Osteoblast (primary cell): ENCODE measurements at regions not wholly inside any gene's neighbourhood (a gene's known extent, or its start where the extent isn't known, plus 50 kb on each side); places are given as distances from the start of the nearest gene placed in this dataset.

Experiments
- DNase-seq: peaks from one replicate; pipeline ENCODE4 v3.0.0; 2011; ENCODE audit warnings: low spot score, mixed read lengths; ENCODE audit not compliant: insufficient read length; ENCODE audit errors: missing footprints
- H2AFZ ChIP-seq: 2 replicates; pipeline ENCODE4 v1.6.0; 2011; ENCODE audit warnings: mild to moderate bottlenecking, low read length
- H3K27ac ChIP-seq: 2 replicates; pipeline ENCODE4 v1.5.1; 2011; ENCODE audit warnings: mild to moderate bottlenecking, low read depth, low read length, moderate library complexity
- H3K27me3 ChIP-seq: 2 replicates; pipeline ENCODE4 v1.6.0; 2012; ENCODE audit warnings: mild to moderate bottlenecking, control low read depth, inconsistent platforms, low read length, moderate library complexity; ENCODE audit not compliant: insufficient read depth
- H3K36me3 ChIP-seq: 2 replicates; pipeline ENCODE4 v1.5.1; 2011; ENCODE audit warnings: mild to moderate bottlenecking, low read length, control low read depth, moderate library complexity; ENCODE audit not compliant: insufficient read depth
- H3K4me1 ChIP-seq: 2 replicates; pipeline ENCODE4 v1.5.1; 2011; ENCODE audit warnings: mild to moderate bottlenecking, low read length, control low read depth, moderate library complexity; ENCODE audit not compliant: insufficient read depth
- H3K4me2 ChIP-seq: 2 replicates; pipeline ENCODE4 v1.6.0; 2011; ENCODE audit warnings: mild to moderate bottlenecking, low read length; ENCODE audit not compliant: insufficient read depth
- H3K4me3 ChIP-seq: fragments of 200-600 bp; sonication (generic); 3 replicates; pipeline ENCODE4 v1.5.1; 2012; ENCODE audit warnings: mild to moderate bottlenecking, low read length, inconsistent platforms; ENCODE audit not compliant: insufficient read depth
- H3K79me2 ChIP-seq: 2 replicates; pipeline ENCODE4 v1.6.0; 2012; ENCODE audit warnings: mild to moderate bottlenecking, low read length, control low read depth, inconsistent platforms; ENCODE audit not compliant: insufficient read depth
- H3K9me3 ChIP-seq: 2 replicates; pipeline ENCODE4 v1.5.1; 2011; ENCODE audit warnings: low read depth, low read length, control low read depth
- H4K20me1 ChIP-seq: 2 replicates; pipeline ENCODE4 v1.6.0; 2012; ENCODE audit warnings: mild to moderate bottlenecking, low read length, control low read depth; ENCODE audit not compliant: insufficient read depth
- TF ChIP-seq, protein P1 (sequence below): IDR thresholded peaks from 2 replicates; pipeline ENCODE4 v1.5.1; 2011; ENCODE audit warnings: mild to moderate bottlenecking, low read depth, low read length, moderate library complexity; ENCODE audit errors: extremely low read depth

DNA sequence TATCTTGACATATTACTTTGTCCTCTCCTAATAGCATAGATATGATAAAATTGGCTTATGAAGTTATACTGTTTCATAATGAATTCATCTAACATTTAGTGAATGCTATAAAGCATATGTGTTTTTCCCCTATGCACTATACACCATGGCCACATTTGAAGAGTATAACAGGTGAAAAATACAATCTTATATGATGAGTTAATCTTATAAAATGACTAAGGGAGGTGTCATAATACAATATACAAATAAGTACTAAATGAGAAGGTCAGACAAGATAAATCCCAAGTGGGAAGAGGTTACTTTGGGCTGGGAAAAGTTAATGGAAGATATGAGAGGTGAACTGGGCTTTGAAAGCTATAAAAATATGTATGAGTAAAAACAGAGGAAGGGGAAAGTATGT lies 174.4 kb downstream of the PCSK1 start:
- no peaks in the 10 kb centered on the region for H3K9me3 ChIP-seq

DNA sequence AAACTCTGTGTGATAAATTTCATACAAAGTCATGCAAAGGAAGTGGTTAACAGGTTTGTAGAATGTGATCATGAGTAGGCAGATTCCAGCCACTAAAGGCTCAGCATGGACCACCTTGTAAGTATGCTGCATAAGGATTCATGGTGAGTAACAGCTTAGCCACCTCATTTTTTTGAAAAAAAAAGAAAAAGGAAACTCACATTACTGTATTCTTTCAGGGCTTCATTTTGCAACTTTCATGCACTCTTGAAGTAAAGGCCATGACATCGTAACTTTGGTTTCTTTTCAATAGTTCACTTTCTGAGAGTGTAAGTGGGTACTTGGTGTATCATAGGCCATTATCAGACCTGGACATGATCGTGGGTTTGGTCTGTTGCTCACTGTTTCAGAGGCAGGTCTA lies 175.1 kb downstream of the PCSK1 start:
- Histone ChIP-seq H3K79me2 (no peaks in the 10 kb centered on the region), H4K20me1 (no peaks in the 10 kb centered on the region), H3K9me3 (no peaks in the 10 kb centered on the region), H3K27me3 (no peaks in the 10 kb centered on the region), H3K4me1 (peaks cover 50% of the 10 kb centered on the region), H2AFZ (peak overlapping the region; percentile 66), H3K4me3 (no peak overlapping the region), H3K27ac (peak overlapping the region; percentile 82), H3K4me2 (peak overlapping the region; percentile 60), H3K36me3 (no peaks in the 10 kb centered on the region)
- DNase-seq: peak; percentile 49
- TF ChIP-seq, protein P1, sequence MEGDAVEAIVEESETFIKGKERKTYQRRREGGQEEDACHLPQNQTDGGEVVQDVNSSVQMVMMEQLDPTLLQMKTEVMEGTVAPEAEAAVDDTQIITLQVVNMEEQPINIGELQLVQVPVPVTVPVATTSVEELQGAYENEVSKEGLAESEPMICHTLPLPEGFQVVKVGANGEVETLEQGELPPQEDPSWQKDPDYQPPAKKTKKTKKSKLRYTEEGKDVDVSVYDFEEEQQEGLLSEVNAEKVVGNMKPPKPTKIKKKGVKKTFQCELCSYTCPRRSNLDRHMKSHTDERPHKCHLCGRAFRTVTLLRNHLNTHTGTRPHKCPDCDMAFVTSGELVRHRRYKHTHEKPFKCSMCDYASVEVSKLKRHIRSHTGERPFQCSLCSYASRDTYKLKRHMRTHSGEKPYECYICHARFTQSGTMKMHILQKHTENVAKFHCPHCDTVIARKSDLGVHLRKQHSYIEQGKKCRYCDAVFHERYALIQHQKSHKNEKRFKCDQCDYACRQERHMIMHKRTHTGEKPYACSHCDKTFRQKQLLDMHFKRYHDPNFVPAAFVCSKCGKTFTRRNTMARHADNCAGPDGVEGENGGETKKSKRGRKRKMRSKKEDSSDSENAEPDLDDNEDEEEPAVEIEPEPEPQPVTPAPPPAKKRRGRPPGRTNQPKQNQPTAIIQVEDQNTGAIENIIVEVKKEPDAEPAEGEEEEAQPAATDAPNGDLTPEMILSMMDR: no peak

More for the DNA sequence above, 174.4 kb downstream of the PCSK1 start:
- H3K36me3 ChIP-seq: no peaks in the 10 kb centered on the region
- peaks cover 50% of the 10 kb centered on the region for H3K4me1 ChIP-seq
- no peak for DNase-seq
- no peaks in the 10 kb centered on the region for H4K20me1 ChIP-seq
- no peaks in the 10 kb centered on the region for H3K27me3 ChIP-seq
- H3K4me3 ChIP-seq: no peak overlapping the region
- H3K4me2 ChIP-seq: peak overlapping the region; percentile 60
- no peaks in the 10 kb centered on the region for H3K79me2 ChIP-seq
- H3K27ac ChIP-seq: peak overlapping the region; percentile 82
- no peak overlapping the region for H2AFZ ChIP-seq
- TF ChIP-seq, protein P1: no peak

DNA sequence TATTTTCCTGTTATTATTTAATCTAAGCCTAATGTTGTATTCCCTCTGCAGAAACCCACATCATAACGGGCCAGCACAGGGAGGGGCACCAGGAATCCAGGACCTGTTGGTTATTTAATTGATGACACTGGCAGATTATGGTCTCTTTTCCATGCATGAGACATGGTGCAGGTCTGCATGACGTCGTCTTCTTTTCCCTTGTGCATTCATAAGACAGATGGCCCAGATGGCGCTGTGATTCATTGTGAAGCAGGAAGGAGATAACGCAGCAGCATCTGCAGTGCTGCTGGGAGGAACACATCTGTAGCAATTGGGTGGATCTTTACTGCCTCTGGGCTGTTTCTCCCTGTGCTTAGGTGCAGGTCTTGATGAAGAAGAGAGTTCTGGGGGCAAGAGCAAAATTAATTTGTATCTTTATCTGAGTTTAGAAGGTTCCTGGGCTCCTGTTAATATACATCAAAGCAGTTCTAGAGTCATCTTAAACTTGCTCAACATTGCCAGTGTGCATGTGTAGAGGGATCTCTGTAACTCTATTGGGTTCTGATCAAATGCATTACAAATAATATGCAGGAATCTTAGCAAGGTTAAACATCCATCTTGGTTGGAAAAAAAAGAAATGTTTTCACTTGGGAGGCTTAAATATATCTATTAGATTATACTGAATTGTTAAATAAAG lies 176.1 kb downstream of the PCSK1 start:
- no peak for DNase-seq
- TF ChIP-seq, protein P1: no peak
- Histone ChIP-seq H3K9me3 (no peaks in the 10 kb centered on the region), H3K4me1 (peaks cover 54% of the 10 kb centered on the region), H3K36me3 (no peaks in the 10 kb centered on the region), H2AFZ (no peak overlapping the region), H4K20me1 (no peaks in the 10 kb centered on the region), H3K27me3 (no peaks in the 10 kb centered on the region), H3K27ac (peak overlapping the region; percentile 82), H3K4me2 (no peak overlapping the region), H3K4me3 (no peak overlapping the region), H3K79me2 (no peaks in the 10 kb centered on the region)

DNA sequence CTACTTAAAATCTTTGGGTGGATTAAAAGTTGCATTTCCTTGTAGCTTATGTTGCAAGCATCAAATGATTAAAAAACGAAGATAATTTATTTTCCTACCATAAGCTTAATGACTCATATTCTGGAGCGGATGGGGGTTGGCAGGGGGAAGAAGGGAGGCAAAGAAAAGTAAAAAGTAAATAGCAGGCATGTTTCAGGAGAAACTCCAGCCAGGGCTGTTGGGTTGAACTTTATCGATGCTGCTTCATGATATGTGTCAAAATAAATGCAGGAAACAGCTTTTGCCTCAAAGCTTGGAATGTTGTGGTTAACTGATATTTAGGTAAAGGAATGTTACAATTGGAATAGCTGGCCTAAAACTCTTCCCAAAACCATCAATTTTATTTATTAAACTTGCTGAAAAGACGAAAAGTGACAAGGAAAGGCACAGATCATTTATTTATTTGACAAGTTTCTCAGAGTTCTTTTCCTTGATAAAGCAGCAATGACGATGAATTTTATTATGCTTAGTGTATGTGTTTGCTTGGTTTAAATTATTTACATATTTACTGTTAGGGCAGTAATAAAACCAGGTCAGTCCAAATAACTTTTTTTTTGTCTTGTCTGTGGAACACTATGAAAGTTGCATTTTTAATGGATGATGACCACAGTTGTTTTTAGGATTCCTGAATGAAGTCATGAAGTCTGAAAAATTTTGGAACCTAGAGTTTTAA lies 177.9 kb downstream of the PCSK1 start:
- no peaks in the 10 kb centered on the region for H3K79me2 ChIP-seq
- H3K9me3 ChIP-seq: no peaks in the 10 kb centered on the region
- no peaks in the 10 kb centered on the region for H4K20me1 ChIP-seq
- H3K27ac ChIP-seq: peak overlapping the region; percentile 94
- peaks cover 54% of the 10 kb centered on the region for H3K4me1 ChIP-seq
- no peaks in the 10 kb centered on the region for H3K27me3 ChIP-seq
- H3K36me3 ChIP-seq: no peaks in the 10 kb centered on the region
- TF ChIP-seq, protein P1: no peak
- H3K4me3 ChIP-seq: no peak overlapping the region
- no peak overlapping the region for H2AFZ ChIP-seq
- DNase-seq: peak; percentile 47
- peak overlapping the region; percentile 64 for H3K4me2 ChIP-seq
